Putamen (tissue), 1 donor: ENCODE measurements at regions not wholly inside any gene's neighbourhood (a gene's known extent, or its start where the extent isn't known, plus 50 kb on each side); places are given as distances from the start of the nearest gene placed in this dataset.
A peak's percentile ranks its signal among the peaks of the same experiment; 100 is the strongest.
"Not testable (repeated sequence)": the region's sequence is repeated elsewhere in the genome, so short reads cannot be mapped to it uniquely, and the experiment has no call there.

Source experiments
- DNase-seq: peaks from one replicate; pipeline ENCODE4 v3.0.0-alpha.2; 2016; ENCODE audit warnings: low spot score

GRCh38 chr1:178020968-178021640 lies 51.2 kb upstream of the SEC16B start:
- no peak for DNase-seq

DNA sequence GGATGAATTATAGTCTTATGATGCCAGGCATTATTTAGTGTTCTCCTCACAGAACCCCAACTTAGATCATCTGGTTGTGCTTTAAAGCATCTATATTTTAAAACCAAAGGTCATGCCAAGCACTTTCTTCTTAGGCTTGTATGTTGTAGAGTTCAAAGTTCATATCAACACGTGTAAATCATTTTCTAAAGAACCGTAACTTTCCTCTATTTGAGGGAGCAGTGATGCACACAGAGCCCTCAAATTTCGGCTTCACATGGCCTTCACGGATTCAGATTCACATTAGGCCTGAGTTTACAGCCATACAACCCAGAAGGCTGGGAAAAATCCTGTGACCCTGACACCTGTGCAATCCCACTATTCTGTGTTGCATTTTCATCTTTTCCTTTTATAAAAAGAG lies 52.1 kb upstream of the SEC16B start:
- no peak for DNase-seq

DNA sequence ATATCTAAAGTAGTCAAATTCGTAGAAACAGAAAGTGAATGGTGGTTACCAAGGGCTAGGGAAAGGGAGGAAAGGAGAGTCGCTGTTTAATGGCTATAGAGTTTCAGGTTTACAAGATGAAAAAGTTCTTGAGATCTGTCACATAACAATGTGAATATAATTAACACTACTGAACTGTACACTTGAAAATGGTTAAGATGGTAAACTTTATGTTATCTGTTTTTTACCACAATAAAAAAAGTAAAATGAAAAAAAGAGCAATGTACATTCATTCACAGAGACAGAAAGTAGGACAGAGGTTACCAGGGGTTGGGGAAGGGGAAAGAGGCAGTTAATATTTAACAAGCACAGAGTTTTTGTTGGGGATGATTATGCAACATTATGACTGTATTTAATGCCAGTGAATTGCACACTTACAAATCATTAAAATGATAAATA lies 53.3 kb upstream of the SEC16B start:
- DNase-seq, result no peak

- no peak for DNase-seq
These were observed 54.6 kb upstream of the SEC16B start for GRCh38 chr1:178024504-178024903.

DNA sequence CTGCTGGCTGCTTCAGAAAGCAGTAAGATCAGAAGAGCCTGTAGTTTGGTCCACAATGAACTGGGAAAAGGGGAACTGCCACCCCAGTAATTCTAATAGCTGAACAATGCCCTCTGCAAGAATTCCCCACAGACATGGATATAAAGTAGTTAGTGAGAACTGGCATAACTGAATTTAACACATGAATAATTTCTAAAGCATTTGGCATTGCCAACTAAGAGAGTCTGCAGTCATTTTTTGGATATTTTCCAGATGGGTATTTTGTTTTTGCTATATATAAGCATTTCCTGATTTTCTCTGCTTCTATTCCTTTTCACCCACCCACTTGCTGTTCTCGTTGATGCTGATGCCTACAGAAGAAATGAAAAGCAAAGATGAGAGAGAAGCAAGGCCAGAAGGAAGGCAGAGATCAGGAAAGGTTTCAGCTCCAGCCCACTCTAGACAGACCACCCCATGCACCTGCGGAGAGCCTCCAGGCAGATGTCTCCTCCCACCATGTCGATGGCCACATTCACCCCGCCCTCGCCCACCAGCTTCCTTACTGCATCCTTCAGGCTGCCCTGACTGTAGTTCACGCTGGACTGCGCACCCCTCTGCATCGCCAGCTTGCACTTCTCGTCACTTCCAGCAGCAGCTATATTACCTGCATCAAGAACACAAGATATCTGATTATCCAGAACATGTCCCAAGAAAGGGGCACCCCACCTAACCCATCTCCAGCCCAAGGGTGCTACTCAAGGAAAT lies 55.9 kb upstream of the SEC16B start:
- DNase-seq, result no peak

GRCh38 chr1:178028841-178029481 lies 59.1 kb upstream of the SEC16B start:
- DNase-seq, result no peak

GRCh38 chr1:178030467-178030866 lies 60.6 kb upstream of the SEC16B start:
- no peak for DNase-seq

- DNase-seq, result peak; percentile 87
These were observed 62.0 kb upstream of the RASAL2 start for GRCh38 chr1:178031856-178032320.

GRCh38 chr1:178033019-178033418 lies 60.9 kb upstream of the RASAL2 start:
- DNase-seq, result no peak

DNA sequence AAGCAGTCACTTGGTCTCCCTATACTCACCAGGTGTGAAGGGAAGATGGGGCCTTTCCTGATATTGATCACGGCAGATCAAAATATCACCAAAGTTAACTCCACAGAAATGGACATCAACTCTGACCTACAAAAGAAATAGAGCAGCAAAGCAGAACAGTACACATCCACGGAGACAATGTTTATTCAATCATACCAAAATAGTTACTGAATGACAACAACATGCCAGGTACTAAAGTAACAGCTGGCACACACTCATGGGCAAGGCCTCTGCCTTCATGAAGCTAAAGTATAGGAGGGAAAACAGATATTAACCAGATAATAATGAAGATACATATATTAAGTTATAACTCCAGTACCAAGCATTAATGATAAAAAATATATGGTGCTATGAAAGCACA lies 59.2 kb upstream of the RASAL2 start:
- no peak for DNase-seq

GRCh38 chr1:178036090-178036489 lies 57.8 kb upstream of the RASAL2 start:
- no peak for DNase-seq

GRCh38 chr1:178037510-178038253 lies 56.2 kb upstream of the RASAL2 start:
- peak; percentile 74 for DNase-seq

- no peak for DNase-seq
These were observed 55.5 kb upstream of the RASAL2 start for GRCh38 chr1:178038372-178038771.

- no peak for DNase-seq
These were observed 54.0 kb upstream of the RASAL2 start for GRCh38 chr1:178039891-178040290.

GRCh38 chr1:178043940-178044339 lies 50.0 kb upstream of the RASAL2 start:
- not testable (repeated sequence) for DNase-seq
